ENCODE measurements at regions not wholly inside any gene's neighbourhood (a gene's known extent, or its start where the extent isn't known, plus 50 kb on each side); places are given as distances from the start of the nearest gene placed in this dataset.

GRCh38 chr7:10128748-10129147 lies 844.9 kb upstream of the PHF14 start:
- Histone ChIP-seq H3K27ac (ENCODE audit: low read length) (no peak overlapping the region), H3K9me2 (ENCODE audit: insufficient read depth, low read length) (no peaks in the 10 kb centered on the region), H3K27me3 (ENCODE audit: insufficient read depth, low read depth, low read length) (no peaks in the 10 kb centered on the region), H3K4me2 (ENCODE audit: low read length) (no peak overlapping the region), H2AFZ (ENCODE audit: low read depth, low read length) (no peak overlapping the region), H3K9ac (ENCODE audit: low read length) (no peak overlapping the region), H3K36me3 (ENCODE audit: insufficient read depth, low read length) (no peaks in the 10 kb centered on the region), H3F3A (ENCODE audit: insufficient read depth, low read length, poor library complexity, severe bottlenecking) (no peaks in the 10 kb centered on the region), H4K20me1 (ENCODE audit: insufficient read depth) (no peaks in the 10 kb centered on the region), H3K9me3 (ENCODE audit: low read length) (no peaks in the 10 kb centered on the region), H3K79me2 (replicated peaks; ENCODE audit: insufficient read depth, low read length) (no peaks in the 10 kb centered on the region), H3K4me3 (ENCODE audit: low read length) (no peak overlapping the region)
- peak; percentile 56 for TF ChIP-seq RAD21 (conservative IDR thresholded peaks at IDR 0.05)
- TF ChIP-seq TAF1 (IDR thresholded peaks at IDR 0.05; ENCODE audit: low read depth), result no peak
- TF ChIP-seq CTCF (IDR thresholded peaks at IDR 0.05; ENCODE audit: poor library complexity, severe bottlenecking), result peak; percentile 30

- Histone ChIP-seq H3K9me2 (ENCODE audit: insufficient read depth, low read length) (no peaks in the 10 kb centered on the region), H4K20me1 (ENCODE audit: insufficient read depth) (no peaks in the 10 kb centered on the region), H3K9me3 (ENCODE audit: low read length) (no peaks in the 10 kb centered on the region), H3K9ac (ENCODE audit: low read length) (no peak overlapping the region), H3F3A (ENCODE audit: insufficient read depth, low read length, poor library complexity, severe bottlenecking) (no peaks in the 10 kb centered on the region), H3K4me2 (ENCODE audit: low read length) (no peak overlapping the region), H2AFZ (ENCODE audit: low read depth, low read length) (no peak overlapping the region), H3K36me3 (ENCODE audit: insufficient read depth, low read length) (no peaks in the 10 kb centered on the region), H3K27ac (ENCODE audit: low read length) (no peak overlapping the region), H3K79me2 (replicated peaks; ENCODE audit: insufficient read depth, low read length) (no peaks in the 10 kb centered on the region), H3K4me3 (ENCODE audit: low read length) (no peak overlapping the region), H3K27me3 (ENCODE audit: insufficient read depth, low read depth, low read length) (no peaks in the 10 kb centered on the region)
- TF ChIP-seq SMC3 (conservative IDR thresholded peaks at IDR 0.05; ENCODE audit: poor library complexity) (no peak), EZH2 (IDR thresholded peaks at IDR 0.05; ENCODE audit: borderline replicate concordance, insufficient read depth, low read length, poor library complexity, severe bottlenecking) (no peak), MXI1 (conservative IDR thresholded peaks at IDR 0.05; ENCODE audit: poor library complexity, severe bottlenecking) (no peak), EP300 (conservative IDR thresholded peaks at IDR 0.05; ENCODE audit: poor library complexity, severe bottlenecking) (no peak), REST (IDR thresholded peaks at IDR 0.05; ENCODE audit: borderline replicate concordance) (no peak), POLR2AphosphoS5 (IDR thresholded peaks at IDR 0.05) (no peak), RAD21 (conservative IDR thresholded peaks at IDR 0.05) (no peak), TAF1 (IDR thresholded peaks at IDR 0.05; ENCODE audit: low read depth) (no peak), CTCF (IDR thresholded peaks at IDR 0.05; ENCODE audit: poor library complexity, severe bottlenecking) (no peak)
Measured at GRCh38 chr7:10138087-10138854, 835.4 kb upstream of the PHF14 start.

Data from neural cell (in vitro differentiated cells).